Epidermal melanocyte (primary cell): ENCODE measurements at regions not wholly inside any gene's neighbourhood (a gene's known extent, or its start where the extent isn't known, plus 50 kb on each side); places are given as distances from the start of the nearest gene placed in this dataset.
"Not testable (repeated sequence)": the region's sequence is repeated elsewhere in the genome, so short reads cannot be mapped to it uniquely, and the experiment has no call there.

Experiments used
- DNase-seq: peaks from one replicate; pipeline ENCODE4 v3.0.0; 2011; ENCODE audit warnings: low spot score; ENCODE audit not compliant: insufficient read length

DNA sequence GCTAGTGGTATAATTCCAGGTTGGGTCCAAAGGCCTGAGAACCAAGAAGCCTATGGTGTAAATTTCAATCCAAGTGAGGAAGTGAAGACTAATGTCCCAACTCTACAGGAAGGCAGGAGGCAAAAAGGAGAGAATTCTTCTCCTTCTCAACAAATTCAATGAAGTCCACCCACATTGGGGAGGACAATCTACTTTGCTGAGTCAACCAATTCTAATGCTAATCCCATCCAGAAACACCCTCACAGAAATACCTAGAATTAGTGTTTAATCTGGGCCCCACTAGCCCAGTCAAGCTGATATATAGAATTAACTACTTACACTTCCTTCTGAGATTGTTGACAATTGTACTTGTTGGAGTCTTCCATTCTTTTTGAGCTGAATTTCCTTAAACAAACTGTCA is 413.2 kb upstream of the PHF14 start:
- DNase-seq = no peak

DNA sequence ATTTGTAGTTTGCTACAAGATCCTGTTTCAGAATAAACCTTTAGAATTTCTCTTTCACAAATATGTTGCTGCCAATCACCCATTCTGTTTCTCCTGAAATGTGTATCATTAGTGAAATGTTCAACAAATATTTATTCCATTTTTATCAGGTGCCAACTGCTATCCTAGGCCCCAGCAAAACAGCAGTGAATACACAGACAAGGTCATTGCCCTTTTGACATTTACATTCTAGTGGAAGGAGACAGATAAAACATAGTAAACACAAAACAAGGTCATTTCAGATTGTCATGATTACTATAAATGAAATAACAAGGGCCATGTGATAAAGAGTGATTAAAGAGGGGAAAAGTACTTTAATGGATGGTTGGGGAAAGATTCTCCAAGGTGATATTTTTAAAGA is 404.8 kb upstream of the PHF14 start:
- DNase-seq = no peak

DNA sequence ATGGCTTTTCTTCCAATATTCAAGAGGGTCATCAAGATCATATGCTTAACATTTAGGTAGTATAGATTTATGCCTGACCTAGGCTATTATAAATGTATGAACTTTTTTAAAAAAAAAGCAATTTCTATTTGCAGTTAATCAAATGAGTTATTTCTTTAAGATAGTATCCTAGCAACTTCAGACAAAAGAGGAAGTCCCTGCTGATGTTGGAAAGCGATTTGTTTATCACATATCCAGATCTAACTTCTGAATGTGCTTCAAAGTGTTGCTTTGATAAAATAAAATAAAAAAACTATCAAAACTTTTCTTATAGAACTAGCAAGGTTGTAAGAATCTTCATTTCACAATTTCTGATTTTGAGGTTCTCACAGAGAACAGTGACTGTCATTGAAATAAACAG is 401.9 kb upstream of the PHF14 start:
- DNase-seq = no peak

DNA sequence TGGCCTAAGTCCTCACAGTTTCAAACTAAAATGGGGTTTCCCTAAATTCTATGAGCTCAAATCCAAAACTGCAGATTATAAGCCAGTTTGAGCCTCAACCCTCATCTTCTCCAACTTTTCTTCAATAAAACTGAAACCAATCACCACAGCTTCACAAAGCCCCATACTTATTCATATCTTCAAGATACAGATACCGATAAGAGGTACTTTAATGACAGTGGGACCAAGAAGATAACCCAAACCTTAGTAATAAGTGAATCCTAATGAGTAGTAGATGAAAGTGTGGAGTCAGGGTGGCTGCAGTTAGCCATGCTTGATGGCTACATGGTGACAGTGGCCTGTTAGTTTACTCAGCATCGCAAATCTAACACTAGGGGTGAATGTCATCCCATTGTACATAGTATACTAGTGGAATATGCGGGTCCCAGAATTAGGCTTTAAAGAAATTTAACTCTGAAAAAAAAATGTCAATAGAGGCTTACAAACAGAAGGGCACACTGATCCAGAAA is 395.8 kb upstream of the PHF14 start:
- no peak for DNase-seq

DNA sequence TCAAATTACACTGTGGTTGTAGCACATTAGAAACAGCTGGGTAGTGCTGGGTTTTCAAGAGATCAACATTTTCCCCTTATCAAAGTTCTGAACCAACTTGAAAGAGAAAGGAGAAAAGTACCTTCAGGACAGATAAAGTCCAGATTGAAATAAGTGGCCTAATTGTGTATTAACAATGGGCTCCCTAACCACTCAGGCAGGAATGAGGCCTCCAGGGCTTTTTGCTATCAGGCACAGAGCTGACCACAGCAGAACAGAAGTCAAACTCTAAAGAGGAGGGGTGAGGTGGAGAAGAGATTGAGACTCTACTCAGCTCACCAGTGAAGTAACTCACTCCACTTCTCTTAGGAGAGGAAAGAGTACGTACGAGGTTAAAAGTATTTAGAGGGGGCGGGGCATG is 394.1 kb upstream of the PHF14 start:
- DNase-seq = no peak

DNA sequence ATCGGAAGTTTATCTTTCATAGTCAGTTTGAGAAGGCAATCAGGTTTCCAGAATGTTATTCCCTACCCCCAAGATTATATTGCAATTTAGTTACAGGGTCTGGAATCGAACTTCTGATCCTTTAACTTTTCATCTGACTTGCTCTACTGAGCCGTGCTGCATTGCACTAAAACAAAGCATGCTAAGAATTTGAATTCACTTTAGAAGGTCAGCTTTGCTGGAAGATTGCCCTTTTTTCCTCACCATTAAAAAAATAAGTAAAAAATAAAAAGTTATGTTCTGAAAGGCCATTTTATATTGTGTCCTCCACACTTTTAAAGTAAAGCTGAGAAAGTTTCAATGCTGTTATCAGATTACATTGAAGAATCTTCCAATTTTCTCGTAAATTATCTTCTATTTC is 388.8 kb upstream of the PHF14 start:
- no peak for DNase-seq

DNA sequence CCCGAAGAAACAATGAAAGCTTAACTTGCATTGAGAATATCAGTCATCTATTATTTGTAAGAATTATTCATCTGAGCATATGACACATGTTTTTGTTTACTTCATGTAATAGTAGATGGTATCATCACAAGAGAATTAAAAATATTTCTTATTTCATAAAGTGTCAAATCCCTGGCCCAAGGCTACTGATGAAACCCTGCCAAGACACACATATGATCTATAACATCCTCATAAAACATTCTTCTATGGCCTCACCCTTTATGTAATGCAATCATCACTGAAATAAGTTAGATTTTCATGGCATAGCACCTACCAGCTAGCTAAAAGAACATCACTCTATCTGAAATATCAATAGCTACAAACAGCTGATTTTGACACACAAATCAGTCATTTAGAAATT is 385.6 kb upstream of the PHF14 start:
- no peak for DNase-seq

DNA sequence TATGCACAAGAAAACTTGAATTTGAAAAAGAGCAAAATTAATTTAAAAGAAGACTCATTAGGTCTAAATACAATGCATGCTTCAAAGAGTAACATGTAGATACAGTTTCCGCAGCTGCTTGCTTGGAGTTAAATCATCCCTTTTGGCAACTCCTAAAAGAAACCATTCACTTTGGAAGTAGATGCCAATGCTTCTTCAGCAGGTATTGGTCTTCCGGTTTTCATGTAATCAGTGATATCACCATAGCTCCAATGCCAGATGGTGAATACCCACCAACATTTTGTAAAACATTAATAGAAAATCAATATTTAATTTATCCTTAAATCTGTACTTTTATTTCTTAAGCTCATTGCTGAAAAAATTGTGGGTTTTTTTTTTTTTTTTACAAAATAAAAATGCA is 381.1 kb upstream of the PHF14 start:
- DNase-seq = no peak

DNA sequence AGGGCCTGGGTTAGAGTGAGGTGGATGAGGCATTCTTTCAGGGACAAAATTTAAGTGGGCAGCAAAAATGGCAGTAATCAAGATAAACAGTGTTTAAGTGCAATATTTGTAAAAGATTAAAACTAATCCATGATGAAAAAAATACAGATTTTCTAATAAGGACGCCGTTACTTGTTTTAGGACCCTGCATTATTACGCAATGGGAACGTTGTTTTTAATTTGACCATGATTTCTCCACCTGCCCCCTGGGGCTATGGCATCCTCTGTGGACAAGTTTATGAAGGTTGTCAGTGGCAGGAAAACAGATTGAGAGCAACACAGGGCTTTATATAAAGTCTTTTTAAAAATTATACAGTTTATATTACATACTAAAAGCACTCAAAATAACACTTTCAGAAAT is 380.6 kb upstream of the PHF14 start:
- no peak for DNase-seq

DNA sequence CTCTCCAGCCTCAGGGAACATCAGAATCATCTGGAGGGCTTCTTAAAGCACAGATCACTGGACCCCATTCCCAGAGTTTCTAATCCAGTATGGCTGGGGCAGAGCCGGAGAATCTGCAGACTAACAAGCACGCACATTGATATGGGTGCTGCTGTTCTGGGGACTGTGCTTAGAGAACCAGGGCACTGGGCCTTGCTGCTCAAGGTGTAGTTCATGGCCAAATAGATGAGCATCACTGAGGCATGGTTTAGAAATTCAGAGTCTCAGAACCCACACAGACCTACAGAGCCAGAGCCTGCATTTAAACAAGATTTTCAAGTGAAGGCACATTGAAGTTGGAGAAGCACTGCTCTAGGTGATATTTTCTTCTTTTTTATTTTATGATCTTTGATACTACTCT is 376.8 kb upstream of the PHF14 start:
- no peak for DNase-seq

DNA sequence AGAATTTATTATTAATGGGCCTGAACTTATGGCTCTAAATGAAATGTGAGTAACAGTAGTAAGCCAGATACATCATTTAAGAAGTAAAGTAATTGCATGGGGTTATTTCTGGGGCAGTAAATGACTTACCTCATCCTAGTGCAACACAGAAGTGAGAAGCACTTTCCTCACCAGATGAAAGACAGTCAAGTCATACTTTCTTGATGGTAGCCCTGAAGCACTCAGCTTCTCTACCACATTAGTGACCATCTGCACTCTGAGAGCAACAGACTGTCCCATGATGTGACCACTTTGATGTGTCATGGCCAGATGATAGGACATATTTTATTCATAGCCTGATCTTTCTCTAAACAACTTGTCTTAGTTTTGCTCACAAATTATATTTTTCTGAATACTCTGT is 369.5 kb upstream of the PHF14 start:
- no peak for DNase-seq

DNA sequence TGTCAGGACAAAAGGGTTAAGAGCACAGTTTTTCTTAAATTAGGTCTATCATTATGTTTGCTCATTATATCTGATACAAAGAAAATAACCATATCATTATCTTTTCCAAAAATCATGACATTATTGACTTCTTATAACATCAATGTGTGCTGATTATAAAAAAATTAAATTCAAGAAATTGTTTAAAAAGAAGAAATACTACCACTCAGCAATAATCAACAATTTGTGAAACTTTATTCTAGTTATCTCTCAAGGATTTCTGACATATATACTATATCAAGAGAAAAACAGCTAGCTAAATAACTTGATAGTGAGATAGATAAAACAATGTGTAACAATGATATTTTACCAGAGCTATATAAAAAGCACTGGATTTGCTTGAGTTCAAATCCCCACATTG is 360.7 kb upstream of the PHF14 start:
- DNase-seq = no peak

DNA sequence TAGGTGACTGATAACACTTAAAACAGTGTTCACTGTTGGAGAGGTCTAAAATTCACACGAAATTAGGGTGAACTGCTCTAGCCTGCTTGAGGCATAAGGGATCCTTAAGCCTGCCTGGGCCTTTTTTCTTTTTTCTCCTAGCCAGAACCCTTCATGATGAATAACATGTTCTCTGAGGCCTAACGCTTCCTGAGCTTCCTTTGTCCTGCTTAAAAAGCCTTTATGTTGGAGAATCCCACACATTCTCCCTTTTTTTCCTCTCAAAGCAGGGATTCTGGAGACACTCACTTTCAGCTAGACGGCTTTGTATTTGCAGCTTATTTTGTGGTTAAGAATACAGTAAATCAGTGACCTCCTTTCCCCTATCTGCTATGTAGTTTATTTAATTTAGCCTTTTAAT is 354.7 kb upstream of the PHF14 start:
- no peak for DNase-seq

DNA sequence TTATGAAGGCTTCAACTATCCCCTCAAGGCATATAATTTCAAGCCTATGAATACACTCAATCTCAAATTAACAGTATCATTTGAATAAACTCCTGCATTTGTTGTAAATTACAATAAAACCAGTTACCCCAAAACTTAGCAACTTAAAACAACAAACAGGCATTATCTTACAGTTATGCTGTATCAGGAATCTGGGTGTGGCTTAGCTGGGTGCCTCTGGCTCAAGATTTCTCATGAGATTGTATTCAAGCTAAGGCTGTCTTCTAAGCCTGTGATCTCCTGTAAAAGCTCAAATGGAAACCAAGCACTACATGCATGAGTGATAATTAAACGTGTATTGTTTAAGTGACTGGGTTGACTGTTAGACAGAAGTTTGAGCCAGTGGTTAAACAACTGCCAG is 341.0 kb upstream of the PHF14 start:
- no peak for DNase-seq

DNA sequence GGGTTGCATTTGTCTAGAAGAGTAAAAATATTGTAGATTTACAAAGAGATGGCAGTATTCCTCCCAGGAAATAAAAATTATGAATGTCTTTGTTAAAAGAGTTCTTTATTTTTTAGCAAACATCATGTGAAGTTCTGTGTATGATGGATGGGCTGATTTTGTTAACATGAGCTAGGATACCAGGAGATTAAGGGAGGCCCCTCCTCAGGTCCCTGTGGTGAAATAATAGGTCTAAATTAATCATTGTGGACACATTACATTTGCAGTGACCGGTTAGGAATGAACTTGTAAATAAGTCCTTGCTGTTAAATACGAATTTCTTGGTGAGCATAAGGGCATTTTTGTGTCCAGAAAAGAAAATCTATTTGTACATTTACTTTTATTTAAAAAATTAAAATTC is 339.4 kb upstream of the PHF14 start:
- no peak for DNase-seq

DNA sequence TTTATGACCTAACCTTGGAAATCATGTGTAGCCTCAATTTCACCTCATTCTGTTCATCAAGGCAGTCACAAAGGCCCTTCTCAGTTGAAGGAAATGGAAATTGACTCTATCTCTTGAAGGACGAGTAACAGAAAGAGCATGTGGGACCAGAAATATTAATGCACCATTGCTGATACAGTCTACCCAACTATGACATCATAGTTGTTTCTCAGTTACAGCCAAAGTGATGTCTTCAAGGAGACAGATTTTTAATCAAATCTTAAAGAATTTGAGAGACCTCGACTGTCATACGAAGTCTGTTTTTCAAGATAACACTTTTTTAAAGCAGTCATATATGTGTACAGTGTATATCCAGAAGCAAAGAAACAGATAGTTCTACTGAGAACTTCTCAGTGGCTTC is 335.7 kb upstream of the PHF14 start:
- DNase-seq = no peak

DNA sequence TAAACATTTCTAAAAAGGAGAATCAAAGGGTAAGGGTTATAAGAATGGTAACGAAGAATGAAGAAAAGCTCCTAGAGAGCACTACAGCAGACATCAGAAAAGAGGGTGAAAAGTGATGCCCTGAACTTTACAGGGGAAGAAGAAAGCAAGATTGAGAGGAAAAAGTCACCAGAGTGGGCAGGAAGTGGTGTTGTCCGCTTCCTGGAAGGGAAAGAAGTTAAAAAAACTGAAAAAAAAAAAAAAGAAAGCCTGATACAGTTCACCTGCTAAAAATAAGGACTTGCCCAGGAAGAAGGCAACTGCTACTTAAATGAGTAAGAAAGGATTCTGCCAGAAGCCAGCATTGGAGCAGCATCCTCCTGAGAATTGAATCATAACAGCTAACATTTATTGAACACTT is 330.1 kb upstream of the PHF14 start:
- no peak for DNase-seq

DNA sequence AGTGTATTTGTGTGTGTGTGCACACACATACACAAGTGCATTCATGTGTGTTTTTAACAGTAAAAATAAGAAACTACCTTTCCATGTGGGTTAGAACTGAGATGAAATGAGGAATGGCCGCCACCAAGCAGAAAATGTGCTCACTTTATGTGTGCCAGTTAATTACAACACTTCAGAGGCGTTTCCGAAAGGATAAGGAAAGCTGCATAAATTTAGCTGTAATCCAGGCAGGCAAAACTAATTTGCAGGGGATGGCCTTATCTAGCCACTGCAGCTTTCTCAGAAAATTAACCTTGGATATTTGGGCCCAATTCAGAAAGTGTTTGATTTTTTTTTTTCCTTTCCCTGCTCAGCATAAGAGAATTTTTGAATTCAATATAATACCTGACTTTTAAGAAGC is 328.8 kb upstream of the PHF14 start:
- no peak for DNase-seq

DNA sequence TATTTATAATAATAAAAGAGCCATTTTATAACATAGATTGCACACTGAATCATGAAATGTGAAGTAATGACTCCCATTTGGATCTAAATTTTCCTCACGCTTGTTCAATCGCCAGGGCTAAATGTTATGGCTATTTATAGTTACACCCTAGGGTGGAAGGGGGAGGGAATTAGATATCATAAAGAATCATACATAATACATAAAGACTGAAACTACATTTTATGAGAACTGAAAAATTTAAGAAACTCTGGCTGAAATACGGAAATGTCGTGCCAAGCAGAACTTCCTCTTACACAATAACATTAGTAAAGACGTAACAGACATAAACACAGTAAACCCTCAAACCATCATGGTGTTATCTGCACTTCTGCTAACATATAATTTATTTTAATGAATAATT is 327.5 kb upstream of the PHF14 start:
- no peak for DNase-seq

DNA sequence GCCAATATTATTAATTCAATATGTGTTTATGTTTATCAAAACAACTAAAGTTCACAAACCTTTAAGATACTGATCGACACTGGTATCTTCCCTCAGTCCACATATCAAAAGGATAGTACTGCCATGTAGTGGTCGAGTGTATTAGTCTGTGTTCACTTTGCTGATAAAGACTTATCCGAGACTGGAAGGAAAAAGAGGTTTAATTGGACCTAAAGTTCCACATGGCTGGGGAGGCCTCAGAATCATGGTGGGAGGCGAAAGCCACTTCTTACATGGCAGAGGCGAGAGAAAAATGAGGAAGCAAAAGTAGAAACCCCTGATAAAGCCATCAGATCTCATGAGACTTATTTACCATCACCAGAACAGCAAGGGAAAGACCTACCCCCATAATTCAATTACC is 325.4 kb upstream of the PHF14 start:
- no peak for DNase-seq

DNA sequence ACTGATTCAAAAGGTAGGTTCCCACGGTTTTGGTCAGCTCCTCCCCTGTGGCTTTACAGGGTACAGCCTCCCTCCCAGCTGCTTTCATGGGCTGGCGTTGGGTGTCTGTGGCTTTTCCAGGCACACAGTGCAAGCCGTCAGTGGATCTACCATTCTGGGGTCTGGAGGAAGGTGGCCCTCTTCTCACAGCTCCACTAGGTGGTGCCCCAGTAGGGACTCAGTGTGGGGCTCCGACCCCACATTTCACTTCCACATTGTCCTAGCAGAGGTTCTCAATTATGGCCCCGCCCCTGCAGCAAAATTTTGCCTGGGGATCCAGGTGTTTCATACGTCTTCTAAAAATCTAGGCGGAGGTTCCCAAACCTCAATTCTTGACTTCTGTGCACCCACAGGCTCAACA is 324.6 kb upstream of the PHF14 start:
- not testable (repeated sequence) for DNase-seq

DNA sequence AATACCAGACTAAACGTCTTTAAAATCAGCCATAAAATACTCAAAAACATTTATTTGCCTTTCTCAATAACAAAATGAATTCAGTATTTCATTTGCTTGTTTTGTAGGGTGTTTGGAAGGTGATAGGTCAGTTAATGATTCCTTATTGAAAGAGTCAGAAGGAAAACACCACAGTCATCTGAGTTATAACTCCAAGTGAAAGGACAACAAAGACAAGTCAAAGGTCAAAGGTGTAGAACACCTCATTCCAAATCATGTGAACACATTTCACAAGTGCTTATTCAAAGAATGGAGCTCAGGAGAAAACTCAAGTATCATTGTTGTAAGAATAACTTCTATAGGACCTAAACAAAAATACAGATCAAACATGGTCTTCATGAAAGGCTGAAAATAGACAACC is 318.6 kb upstream of the PHF14 start:
- no peak for DNase-seq

DNA sequence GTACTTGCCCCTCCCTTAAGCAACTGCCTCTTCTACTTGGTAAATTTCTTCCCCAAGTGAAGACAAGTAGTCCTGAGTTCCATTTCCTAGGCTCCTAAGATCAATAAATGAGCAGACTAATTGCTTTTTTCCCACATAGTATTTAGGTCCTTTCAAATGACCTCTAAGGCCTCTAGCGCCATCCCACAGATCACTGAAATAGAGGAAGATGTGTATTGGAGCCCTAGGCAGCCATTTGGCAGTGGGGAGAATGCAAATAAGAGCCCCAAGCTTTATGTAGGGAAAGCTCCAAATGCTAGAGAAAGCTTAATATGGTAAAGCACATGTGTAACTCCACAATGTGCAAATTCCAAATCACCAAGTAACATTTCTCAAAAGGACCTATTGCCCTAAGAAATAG is 316.5 kb upstream of the PHF14 start:
- no peak for DNase-seq

DNA sequence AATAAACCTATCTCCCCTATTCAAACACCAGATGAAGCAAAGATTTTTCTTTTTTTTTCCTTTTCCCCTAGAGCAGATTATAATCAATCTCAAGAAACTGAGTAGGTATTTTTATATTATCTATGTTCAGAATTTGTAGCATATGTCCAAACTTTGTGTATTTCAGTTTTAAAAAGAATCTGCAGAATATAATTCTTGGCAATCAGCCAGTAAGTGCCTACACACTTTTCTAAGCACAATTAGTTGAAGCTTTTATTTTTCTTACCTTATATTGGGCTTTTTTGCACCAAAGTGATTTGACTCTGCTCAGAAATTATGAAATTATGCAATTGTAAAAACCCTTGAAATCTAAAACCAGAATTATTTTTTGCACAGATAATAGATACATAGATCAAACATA is 315.8 kb upstream of the PHF14 start:
- DNase-seq = no peak

DNA sequence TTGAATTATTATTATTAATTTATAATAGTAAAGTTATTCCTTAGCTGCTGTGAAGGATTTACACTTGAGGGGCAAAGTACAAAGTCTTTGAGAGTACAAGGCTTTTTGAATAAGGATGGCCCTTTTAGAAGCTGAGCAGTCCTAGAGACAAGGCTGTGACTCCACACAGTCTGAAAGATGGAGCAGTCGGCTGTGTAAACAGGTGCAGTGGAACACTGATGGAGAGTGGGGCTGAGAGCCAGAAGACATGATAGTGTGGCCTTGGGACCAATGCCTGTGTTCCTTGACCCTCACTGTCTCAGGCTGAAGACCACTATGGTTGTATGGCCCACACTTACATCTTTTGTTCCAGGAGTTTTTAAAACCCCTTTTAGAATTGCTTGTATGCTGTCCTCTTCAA is 311.2 kb upstream of the PHF14 start:
- DNase-seq = no peak
